Stomach (tissue), 8 donors: ENCODE measurements at regions not wholly inside any gene's neighbourhood (a gene's known extent, or its start where the extent isn't known, plus 50 kb on each side); places are given as distances from the start of the nearest gene placed in this dataset.
"Not testable (repeated sequence)": the region's sequence is repeated elsewhere in the genome, so short reads cannot be mapped to it uniquely, and the experiment has no call there.

Source experiments
- DNase-seq, 2 donors: peaks; one replicate each; pipeline versions ENCODE4 v3.0.0 to v3.0.0-alpha.2; 2013 to 2019
- H3K27ac ChIP-seq, 5 donors: fragments of 200-600 bp in 4 of 5; sonication (generic) in 4 of 5; one replicate each; pipeline ENCODE4 v1.5.1; 2013 to 2019; ENCODE audit warnings: mild to moderate bottlenecking in 1 of 5, moderate library complexity in 1 of 5
- H3K27me3 ChIP-seq, 3 donors: fragments of 200-600 bp; sonication (generic); one replicate each; pipeline ENCODE4 v1.5.1; 2017 to 2019; ENCODE audit warnings: mixed run types in 1 of 3
- H3K36me3 ChIP-seq, 4 donors: fragments of 200-600 bp; sonication (generic); 1 replicate in 3 of 4; 2 replicates in 1 of 4; pipeline ENCODE4 v1.5.1; 2016 to 2019
- H3K4me1 ChIP-seq, 4 donors: fragments of 200-600 bp; sonication (generic); one replicate each; pipeline ENCODE4 v1.5.1; 2016 to 2019
- H3K4me3 ChIP-seq, 4 donors: fragments of 200-600 bp; sonication (generic) in 3 of 4; one replicate each; pipeline ENCODE4 v1.5.1; 2016 to 2019; ENCODE audit warnings: mild to moderate bottlenecking in 1 of 4
- H3K9me3 ChIP-seq, 4 donors: fragments of 200-600 bp; sonication (generic); one replicate each; pipeline ENCODE4 v1.5.1; 2016 to 2019
- CTCF ChIP-seq, 7 experiments: fragments of 450-650 bp in 4 of 7; fragments of 200-600 bp in 3 of 7; sonication (generic) in 3 of 7; IDR thresholded peaks; one replicate each; pipeline ENCODE4 v1.5.1; 2016 to 2019; ENCODE audit warnings: antibody characterized with exemption in 7 of 7, control low read depth in 2 of 7, mild to moderate bottlenecking in 1 of 7
- EP300 ChIP-seq: sonication (generic); formaldehyde crosslinking; IDR thresholded peaks from one replicate; pipeline ENCODE4 v1.6.1; 2017; ENCODE audit warnings: antibody characterized with exemption
- POLR2A ChIP-seq, 4 donors: fragments of 450-650 bp; IDR thresholded peaks; one replicate each; pipeline ENCODE4 v1.6.1; 2016; ENCODE audit warnings: antibody characterized with exemption in 4 of 4, control low read depth in 2 of 4, mild to moderate bottlenecking in 1 of 4, moderate library complexity in 1 of 4
- POLR2AphosphoS5 ChIP-seq, 3 donors: sonication (generic); formaldehyde crosslinking; IDR thresholded peaks; one replicate each; pipeline ENCODE4 v1.6.1; 2016; ENCODE audit warnings: antibody characterized with exemption in 3 of 3
- WGBS, 5 donors: extraction: QIAGEN DNeasy Blood & Tissue Kit in 3 of 5; methylation state at CpG; one replicate each; pipeline versions ENCODE4 v1.1.5 to v1.1.7; 2013 to 2018; 5-methylcytosine and 5-hydroxymethylcytosine counted together
- intact Hi-C: fragments of 100-400 bp; cut with DNase I; formaldehyde crosslinking; loops from one replicate; pipeline ENCODE4 v1.15.1; 2023; ENCODE audit warnings: low total_unique reads
- donor health status: healthy with polysubstance abuse.
- donor health status: Bipolar disorder and iron deficiency.
- donor health status: healthy.

- Histone ChIP-seq H3K9me3 (no peaks in the 10 kb centered on the region), H3K36me3 (no peaks in the 10 kb centered on the region), H3K27me3 (no peaks in the 10 kb centered on the region), H3K4me3 (no peak overlapping the region), H3K27ac (no peak overlapping the region), H3K4me1 (no peaks in the 10 kb centered on the region)
- no peak for TF ChIP-seq CTCF (IDR thresholded peaks at IDR 0.05)
- TF ChIP-seq POLR2A (IDR thresholded peaks at IDR 0.05) = no peak
- no peak for TF ChIP-seq POLR2AphosphoS5 (IDR thresholded peaks at IDR 0.05)
- TF ChIP-seq EP300 = no peak
- 72 to 78% (median 74%) methylated on average over 2 of the region's 2 CpGs for whole genome bisulfite sequencing, 5 donors
- intact Hi-C loops = no loop called here
- peak in 1 of 2 donors; percentile 9 for DNase-seq
These were observed 235.0 kb downstream of the ISL1 start for GRCh38 chr5:51618234-51618633.

GRCh38 chr5:51621156-51621555 is 237.9 kb downstream of the ISL1 start:
- TF ChIP-seq POLR2AphosphoS5 (IDR thresholded peaks at IDR 0.05) (no peak), POLR2A (IDR thresholded peaks at IDR 0.05) (no peak), EP300 (no peak)
- DNase-seq = no peak
- intact Hi-C loops = no loop called here
- no peak overlapping the region for H3K4me3 ChIP-seq
- no peaks in the 10 kb centered on the region for H3K27me3 ChIP-seq
- WGBS, 5 donors = 42 to 61% (median 52%) methylated on average over 1 of the region's 1 CpG
- no peak overlapping the region for H3K27ac ChIP-seq
- no peaks in the 10 kb centered on the region for H3K4me1 ChIP-seq
- peaks cover 0 to 8% (median 0%) of the 10 kb centered on the region in 4 donors for H3K9me3 ChIP-seq
- no peaks in the 10 kb centered on the region for H3K36me3 ChIP-seq

- DNase-seq = no peak
- H3K27me3 ChIP-seq = no peaks in the 10 kb centered on the region
- no peaks in the 10 kb centered on the region for H3K4me1 ChIP-seq
- intact Hi-C loops = no loop called here
- H3K27ac ChIP-seq = no peak overlapping the region
- TF ChIP-seq EP300 = no peak
- TF ChIP-seq POLR2A (IDR thresholded peaks at IDR 0.05) = no peak
- no peak for TF ChIP-seq POLR2AphosphoS5 (IDR thresholded peaks at IDR 0.05)
- no peak for TF ChIP-seq CTCF (IDR thresholded peaks at IDR 0.05)
- 62 to 71% (median 68%) methylated on average over 2 of the region's 2 CpGs for WGBS, 5 donors
- H3K9me3 ChIP-seq = peaks cover 0 to 8% (median 0%) of the 10 kb centered on the region in 4 donors
- H3K36me3 ChIP-seq = no peaks in the 10 kb centered on the region
- no peak overlapping the region for H3K4me3 ChIP-seq
These were observed 239.0 kb downstream of the ISL1 start for GRCh38 chr5:51622161-51622790.

GRCh38 chr5:51625224-51625968 is 242.1 kb downstream of the ISL1 start:
- 89 to 94% (median 92%) methylated on average over 3 of the region's 3 CpGs for WGBS, 5 donors
- Histone ChIP-seq H3K4me3 (no peak overlapping the region), H3K27ac (no peak overlapping the region), H3K4me1 (no peaks in the 10 kb centered on the region), H3K9me3 (peaks cover 0 to 8% (median 0%) of the 10 kb centered on the region in 4 donors), H3K27me3 (no peaks in the 10 kb centered on the region), H3K36me3 (no peaks in the 10 kb centered on the region)
- intact Hi-C loops = no loop called here
- no peak for DNase-seq
- TF ChIP-seq POLR2A (IDR thresholded peaks at IDR 0.05) = no peak

- Histone ChIP-seq H3K9me3 (no peaks in the 10 kb centered on the region), H3K27me3 (no peaks in the 10 kb centered on the region), H3K36me3 (no peaks in the 10 kb centered on the region), H3K27ac (no peak overlapping the region), H3K4me1 (no peaks in the 10 kb centered on the region), H3K4me3 (no peak overlapping the region)
- DNase-seq = no peak
- intact Hi-C loops = no loop called here
- 69 to 86% (median 76%) methylated on average over 2 of the region's 2 CpGs for WGBS, 5 donors
- no peak for TF ChIP-seq POLR2AphosphoS5 (IDR thresholded peaks at IDR 0.05)
These were observed 248.8 kb downstream of the ISL1 start for GRCh38 chr5:51632027-51632426.

- 46 to 58% (median 51%) methylated on average over 2 of the region's 2 CpGs for WGBS, 5 donors
- Histone ChIP-seq H3K27ac (no peak overlapping the region), H3K4me1 (no peaks in the 10 kb centered on the region), H3K27me3 (no peaks in the 10 kb centered on the region), H3K4me3 (no peak overlapping the region), H3K36me3 (no peaks in the 10 kb centered on the region), H3K9me3 (no peaks in the 10 kb centered on the region)
- TF ChIP-seq POLR2AphosphoS5 (IDR thresholded peaks at IDR 0.05) = no peak
- TF ChIP-seq EP300 = no peak
- TF ChIP-seq CTCF (IDR thresholded peaks at IDR 0.05) = no peak
- no peak for TF ChIP-seq POLR2A (IDR thresholded peaks at IDR 0.05)
- peak; percentile 26 to 55 for DNase-seq
- intact Hi-C loops = no loop called here
These were observed 249.5 kb downstream of the ISL1 start for GRCh38 chr5:51632793-51633192.

GRCh38 chr5:51636973-51637372 is 253.7 kb downstream of the ISL1 start:
- H3K36me3 ChIP-seq, intact Hi-C loops: not testable (repeated sequence)
- 86 to 93% (median 91%) methylated on average over 4 to 6 of the region's 6 CpGs for WGBS, 5 donors

More at GRCh38 chr5:51636973-51637372, 253.7 kb downstream of the ISL1 start:
- not testable (repeated sequence) for H3K4me1 ChIP-seq, H3K9me3 ChIP-seq, H3K27me3 ChIP-seq, H3K4me3 ChIP-seq, H3K27ac ChIP-seq, DNase-seq
